ENCODE measurements at regions not wholly inside any gene's neighbourhood (a gene's known extent, or its start where the extent isn't known, plus 50 kb on each side); places are given as distances from the start of the nearest gene placed in this dataset.

DNA sequence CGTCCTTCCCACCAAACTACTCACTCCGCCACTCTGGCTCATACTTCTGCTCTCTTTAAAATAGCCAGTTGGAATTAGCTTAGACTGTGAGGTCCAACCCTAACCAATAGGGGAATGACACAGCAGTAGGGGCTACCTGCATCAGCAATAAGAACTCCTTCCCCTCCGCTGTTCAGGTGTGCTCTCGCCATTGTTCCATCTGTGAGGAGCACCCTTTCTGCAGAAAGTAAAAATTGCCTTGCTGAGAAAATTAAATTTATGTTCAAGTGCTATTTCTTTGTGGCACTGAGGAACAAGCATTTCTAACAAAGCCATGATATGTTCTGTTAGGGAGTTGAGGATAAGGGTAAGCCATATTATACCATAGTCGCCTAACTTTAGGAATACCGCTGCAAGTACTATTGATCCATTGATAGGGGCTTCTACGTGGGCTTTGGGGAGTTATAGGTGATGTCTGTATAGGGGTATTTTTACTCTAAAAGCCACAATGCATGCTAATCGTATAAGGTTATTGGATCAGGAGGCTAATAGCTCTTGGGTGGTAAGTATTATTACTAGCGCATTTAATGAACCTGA, 1269.5 kb downstream of the TYW1 start:
- no peak for DNase-seq

DNA sequence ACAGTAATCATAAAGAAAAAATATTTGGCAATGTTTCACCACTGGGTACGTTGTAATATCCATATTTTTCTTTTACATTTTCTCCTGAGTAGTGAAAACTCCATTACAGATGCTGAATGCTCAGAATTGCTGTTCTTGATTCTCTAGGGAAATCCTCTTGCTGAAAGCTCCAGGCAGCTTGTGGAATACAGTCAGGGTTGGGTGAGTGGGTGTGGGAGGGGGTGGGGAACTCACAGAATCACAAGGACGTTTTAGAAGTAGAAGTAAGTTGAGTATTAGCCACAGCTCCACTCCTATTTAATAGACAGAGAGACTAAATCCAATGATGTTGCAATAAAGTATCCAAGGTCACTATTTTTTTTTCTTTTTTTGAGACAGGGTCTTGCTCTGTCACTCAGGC, 1270.9 kb downstream of the TYW1 start:
- no peak for DNase-seq

DNA sequence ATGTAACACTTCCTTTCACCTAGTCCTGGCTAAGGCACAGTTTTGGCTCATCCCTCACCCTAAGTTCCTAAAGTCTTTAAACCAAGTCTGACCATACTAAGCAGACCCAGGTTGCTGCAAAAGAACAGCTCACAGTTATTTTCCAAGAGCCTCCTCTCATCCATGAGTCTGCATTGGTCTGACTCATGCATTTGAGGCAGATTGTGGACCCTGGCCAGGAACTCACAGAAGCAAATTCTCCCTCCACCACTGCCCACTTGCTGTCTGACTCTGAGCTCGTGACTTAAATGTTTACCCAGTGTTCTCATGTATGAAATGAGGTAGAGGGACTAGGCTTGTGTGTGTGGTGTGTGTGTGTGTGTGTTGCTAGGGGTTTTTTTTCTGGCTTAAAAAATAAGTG, 1272.8 kb downstream of the TYW1 start:
- peak; percentile 95 for DNase-seq

DNA sequence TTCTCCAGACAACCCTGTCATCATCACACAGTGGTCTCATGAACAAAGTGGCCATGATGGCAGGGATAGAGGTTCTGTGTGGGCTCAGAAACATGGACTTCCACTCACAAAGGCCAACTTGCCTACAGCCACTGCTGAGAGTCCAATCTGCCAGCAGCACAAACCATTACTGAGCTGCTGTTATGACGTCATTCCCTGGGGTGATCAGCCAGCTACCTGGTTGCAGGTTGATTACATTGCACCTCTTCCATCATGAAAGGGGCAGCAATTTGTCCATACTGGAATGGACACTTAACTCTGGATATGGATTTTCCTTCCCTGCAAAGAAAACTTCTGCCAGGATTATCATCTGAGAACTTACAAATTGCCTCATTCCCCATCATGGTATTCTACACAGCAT, 1275.9 kb downstream of the TYW1 start:
- DNase-seq, result no peak

DNA sequence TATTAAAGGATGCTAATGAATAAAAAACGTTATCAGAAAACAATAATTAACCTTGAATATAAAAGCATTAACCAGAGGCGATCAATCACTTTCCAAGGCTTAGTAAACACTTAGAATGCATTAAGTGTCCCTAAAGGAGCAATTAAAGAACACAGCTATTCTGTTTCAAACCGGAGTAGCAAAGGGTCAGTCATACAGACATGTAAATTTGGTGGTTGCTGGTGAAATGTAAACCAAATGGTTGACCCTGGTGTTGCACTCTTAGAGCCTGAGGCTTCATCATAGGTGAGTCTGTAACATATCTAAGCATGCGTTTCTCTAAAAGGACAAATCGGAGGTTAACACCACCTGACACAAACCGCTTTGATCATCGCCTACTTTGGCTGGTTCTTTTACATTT, 1280.1 kb downstream of the TYW1 start:
- no peak for DNase-seq

DNA sequence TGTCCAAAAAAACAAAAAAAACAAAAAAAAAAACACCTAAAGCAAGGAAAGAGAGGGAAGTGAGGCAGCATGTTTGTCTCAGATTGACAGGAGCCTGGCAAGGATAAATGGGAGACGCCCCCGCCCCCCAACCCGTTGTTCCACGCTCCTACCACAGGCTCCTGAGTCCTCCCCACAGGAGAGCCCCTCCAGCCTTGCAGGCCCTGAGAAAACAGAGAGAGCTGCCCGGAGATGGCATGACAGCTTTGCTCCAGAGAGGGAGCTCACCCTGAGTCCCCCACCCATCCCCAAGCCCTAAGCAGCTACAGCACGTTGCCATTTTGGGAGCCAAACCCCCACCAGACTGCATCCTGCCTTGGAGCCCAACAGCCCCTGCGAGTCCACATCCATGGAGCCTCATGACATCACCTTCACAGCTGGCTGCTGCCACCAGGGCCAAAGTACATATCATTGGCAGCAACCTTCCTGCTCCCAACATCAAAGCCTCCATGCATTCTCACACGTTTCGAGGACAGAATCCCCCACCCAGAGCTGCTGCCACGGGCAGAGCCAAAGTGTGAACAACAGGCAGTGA, 1283.3 kb downstream of the TYW1 start:
- no peak for DNase-seq

DNA sequence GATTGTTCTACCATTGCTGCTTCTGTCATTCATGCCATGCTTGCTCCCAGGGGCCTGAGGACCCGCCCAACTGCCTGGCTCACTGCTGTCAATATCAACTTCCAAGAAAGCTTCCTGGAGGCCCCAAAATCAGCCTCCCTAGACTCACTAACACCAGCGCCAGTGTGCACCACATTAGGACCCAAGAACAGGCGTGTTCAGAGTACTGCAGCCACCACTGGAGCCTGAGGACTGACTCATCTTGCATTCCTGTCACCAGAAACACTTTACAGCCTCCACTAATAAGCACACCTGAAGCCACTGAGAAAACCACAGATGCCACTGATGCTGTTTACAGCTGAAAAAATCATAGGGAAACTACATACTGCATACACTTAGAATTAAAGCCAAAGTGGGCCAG, 1284.3 kb downstream of the TYW1 start:
- no peak for DNase-seq

DNA sequence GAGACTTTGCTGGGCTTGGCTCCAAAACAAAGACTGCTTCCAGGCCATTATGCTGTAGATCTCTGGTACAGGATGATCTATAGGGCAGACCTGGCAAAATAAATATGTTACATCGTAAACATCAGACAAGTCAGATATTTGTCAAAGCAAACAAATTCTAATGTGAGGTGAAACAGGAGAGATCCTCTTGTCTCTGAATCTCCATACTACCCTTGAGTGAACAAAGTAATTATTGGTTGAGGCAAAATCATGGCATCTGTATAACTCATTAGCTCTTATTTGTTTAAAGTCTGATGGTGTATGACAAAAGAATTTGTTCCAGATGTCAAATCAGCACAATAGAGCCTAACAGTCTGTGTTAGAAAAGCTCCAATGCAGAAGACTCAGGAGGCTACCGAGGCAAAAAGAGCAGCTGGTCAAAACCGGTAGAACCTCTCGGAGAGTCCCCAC, 1291.5 kb downstream of the TYW1 start:
- no peak for DNase-seq

DNA sequence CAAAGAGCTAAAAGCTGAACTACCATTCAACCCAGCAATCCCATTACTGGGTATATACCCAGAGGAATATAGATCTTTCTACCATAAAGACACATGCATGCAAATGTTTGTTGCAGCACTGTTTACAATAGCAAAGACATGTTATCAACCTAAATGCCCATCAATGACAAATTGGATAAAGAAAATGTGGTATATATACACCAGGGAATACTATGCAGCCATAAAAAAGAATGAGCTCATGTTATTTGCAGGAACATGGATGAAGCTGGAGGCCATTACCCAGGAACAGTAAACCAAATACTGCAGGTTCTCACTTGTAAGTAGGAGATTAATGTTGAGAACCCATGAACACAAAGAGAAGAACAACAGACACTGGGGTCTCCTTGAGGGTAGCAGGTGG, 1295.1 kb downstream of the TYW1 start:
- no peak for DNase-seq

DNA sequence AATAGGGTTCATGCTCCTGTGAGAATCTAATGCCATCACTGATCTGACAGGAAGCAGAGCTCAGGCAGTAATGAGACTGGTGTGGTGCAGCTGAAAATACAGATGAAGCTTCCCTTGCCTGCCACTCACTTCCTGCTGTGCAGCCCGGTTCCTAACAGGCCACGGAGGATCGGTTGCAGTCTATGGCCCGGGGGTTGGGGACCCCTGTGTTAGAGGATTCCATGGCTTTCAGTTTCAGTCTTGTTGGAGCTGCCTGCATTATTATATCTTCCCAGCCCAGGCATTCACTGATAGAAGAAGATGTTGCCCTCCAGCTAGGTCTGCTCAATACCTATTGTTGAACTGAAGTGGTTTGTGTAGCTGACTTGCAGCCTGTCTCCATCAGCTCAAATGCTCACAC, 1298.8 kb downstream of the TYW1 start:
- no peak for DNase-seq

DNA sequence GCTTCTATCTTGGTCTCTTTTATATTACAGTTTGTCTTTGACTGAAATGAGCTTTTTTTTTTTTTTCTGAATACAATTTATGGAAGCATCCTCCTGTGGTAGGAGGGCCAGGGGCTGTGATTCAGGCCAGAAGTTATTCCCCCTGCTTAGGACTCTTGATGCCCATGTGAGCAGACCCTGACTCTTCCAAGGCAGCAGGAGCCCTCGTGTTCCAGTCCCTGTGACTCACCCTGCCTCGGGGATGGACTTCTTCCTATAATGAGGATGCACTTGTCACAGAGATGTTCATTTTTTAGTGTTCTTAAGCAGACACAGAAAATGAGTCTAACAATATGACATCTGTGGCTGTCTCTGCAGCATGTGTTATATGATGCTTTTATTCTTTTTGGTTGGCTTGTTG, 1293.7 kb upstream of the AUTS2 start:
- no peak for DNase-seq

DNA sequence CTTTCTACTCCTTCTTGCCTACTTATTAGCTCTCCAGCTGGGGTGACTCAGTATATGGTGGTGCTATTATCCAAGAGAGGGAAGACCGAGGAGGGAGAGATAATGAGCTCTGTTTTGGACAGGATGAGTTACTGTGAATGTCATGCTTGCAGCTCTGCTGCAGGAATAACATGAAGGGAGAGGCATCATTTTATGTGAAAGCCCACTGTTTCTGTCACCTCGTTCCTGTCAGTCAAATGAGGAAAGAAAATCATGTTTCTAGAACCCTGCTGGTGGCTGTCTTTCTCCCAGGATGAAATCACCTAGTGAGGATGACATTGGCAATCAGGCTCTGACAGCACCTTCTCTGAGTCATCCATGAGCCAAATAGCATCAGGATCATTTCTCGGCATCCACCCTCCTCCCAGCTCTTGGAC, 1291.6 kb upstream of the AUTS2 start:
- DNase-seq, result peak; percentile 35

DNA sequence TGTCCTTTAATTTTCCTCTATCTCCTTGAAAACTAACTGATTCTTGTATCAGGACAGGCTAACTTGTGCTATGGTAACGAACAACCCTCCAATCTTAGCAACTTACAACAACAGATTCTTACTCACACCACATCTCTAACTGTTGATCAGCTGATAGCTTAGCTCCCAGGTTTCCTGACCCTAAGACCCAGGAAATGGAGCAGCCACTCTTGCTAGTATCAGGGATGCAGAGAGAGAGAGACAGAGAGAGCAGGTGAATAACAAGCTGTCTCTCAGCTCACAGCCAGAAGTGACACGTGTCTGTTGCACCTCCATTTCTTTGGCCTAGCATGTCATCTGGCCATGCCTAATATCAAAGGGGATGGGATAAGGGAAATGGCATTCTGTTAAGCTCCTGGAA, 1289.0 kb upstream of the AUTS2 start:
- no peak for DNase-seq

DNA sequence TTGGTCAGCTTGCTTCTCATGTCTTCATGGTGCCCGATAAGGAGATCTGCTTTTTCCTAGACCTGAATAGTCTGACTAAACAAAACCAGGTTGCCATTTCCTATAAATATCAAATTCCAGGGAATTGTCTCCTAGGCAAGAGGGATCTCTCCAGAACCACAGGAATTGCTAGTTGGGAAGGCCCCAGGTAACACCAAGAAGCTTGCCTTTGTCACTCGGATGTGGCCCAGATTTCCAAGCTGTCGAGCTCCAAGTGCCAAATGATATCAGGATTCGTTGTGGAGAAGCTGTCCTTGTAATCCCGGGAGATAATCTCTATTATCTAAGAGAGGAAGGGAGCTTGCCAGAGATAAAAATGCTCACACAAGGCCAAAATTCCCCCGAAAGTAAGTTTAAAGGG, 1288.5 kb upstream of the AUTS2 start:
- DNase-seq, result no peak

DNA sequence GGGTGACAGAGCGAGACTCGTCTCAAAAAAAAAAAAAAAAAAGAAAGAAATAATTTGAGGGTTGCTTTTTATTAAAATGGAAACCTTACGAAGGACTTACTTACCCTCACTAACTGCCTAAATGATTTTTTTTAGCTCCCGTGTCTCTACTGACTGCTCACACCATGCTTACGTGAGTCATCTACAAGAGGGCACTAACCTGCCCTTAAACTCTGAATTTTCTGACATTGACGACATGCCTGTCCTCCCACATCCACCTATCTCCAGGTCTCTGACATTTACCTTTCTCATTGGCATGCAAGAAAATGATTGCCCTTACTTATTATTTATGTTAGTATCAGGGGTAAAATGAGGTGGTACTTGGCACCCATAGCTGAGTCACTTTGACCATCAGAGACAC, 1286.3 kb upstream of the AUTS2 start:
- peak; percentile 56 for DNase-seq

DNA sequence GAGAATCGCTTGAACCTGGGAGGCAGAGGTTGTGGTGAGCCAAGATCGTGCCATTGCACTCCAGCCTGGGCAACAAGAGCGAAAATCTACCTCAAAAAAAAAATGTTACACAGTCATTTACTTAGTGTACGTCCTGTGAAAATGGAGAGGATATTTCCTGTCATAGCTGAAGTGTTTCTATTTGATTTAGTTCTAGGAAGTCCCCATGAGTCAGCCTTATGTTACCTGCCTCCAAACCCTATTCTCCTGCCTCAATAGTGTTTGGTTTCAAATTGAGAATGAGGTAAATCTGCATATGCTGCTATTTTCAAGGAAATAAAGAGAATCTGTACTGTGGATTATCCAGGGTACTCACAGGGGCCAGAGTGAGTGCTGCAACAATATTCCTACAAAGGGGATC, 1284.5 kb upstream of the AUTS2 start:
- no peak for DNase-seq

DNA sequence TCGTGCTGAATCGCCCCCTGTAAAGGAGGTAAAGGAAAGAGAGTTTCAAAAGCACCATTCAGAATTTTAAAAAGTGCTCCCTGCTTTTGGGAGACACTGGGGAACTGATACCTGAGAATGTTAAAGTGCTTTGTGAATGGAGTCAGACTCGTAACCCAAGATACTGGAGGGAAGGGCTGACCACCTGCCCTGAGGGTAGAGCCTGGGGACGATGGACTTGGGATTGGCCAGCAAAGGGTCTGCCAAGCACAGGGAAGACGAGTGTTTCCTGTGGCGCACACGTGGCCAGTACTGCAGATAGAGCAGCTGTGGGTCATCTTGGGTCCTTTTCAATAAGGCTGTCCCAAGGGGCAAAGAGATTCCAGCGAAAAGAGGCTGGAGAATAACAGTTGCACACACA, 1284.1 kb upstream of the AUTS2 start:
- no peak for DNase-seq

DNA sequence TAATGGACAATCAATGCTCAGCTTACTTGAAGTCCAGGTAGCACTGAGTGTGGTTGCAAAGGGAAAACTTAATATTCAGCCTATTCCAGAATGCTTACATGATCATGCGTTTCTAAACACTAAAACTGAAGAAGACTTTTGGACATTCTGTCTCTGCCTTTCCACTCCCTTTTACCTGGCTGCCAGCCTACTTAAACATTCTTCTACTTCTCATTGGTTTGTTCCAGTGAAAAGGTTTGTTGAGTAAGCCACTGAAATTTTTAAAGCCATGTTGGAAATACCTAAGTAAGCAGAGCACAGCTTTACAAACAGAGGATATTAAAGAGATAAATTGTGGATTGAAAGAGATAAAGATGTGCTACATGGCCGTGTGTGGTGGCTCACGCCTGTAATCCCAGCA, 1280.8 kb upstream of the AUTS2 start:
- DNase-seq, result no peak

DNA sequence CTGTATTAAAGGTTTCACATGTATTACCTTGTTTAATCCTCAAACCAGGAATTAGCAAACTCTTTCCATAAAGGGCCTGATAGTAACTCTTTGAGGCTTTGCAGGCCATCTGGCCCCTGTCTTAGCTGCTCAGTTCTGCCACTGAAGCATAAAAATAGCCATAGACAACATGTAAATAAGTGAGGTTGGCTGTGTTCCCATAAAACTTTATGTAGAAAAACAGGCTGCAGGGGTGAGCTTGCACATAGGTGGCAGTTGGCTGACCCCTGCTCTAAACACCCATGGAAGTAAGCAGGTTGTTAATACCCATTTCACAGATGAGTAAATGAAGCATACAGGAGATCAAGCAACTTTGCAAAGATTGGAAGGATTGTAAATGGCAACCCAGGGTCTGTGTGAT, 1279.2 kb upstream of the AUTS2 start:
- DNase-seq, result no peak

DNA sequence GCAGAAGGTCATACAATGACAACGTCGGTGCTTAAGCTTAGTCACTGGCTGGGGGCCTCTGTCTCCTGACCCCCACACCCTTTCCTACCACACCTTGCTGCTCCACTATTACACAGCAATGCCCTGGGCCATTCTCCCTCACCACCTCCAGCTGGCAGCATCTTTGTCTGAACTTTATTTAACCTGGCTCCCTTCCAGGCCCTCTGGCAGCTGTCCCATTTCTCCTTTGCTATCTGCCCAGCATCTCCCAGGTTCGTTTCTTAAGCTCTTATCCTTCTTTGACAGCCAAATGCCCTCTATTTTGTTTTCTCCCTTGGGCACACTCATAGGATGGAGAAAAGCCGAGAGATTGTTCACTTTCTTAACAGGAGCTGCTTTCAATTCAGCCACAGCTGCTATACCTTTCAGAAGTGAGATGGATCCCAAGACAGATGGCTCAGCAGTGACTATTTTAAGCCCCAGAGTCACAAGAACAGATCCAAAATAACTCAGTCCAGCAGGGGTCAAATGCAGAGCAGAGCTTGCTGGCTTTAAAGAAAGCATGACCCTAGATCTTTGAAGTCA, 1277.1 kb upstream of the AUTS2 start:
- DNase-seq, result peak; percentile 55

DNA sequence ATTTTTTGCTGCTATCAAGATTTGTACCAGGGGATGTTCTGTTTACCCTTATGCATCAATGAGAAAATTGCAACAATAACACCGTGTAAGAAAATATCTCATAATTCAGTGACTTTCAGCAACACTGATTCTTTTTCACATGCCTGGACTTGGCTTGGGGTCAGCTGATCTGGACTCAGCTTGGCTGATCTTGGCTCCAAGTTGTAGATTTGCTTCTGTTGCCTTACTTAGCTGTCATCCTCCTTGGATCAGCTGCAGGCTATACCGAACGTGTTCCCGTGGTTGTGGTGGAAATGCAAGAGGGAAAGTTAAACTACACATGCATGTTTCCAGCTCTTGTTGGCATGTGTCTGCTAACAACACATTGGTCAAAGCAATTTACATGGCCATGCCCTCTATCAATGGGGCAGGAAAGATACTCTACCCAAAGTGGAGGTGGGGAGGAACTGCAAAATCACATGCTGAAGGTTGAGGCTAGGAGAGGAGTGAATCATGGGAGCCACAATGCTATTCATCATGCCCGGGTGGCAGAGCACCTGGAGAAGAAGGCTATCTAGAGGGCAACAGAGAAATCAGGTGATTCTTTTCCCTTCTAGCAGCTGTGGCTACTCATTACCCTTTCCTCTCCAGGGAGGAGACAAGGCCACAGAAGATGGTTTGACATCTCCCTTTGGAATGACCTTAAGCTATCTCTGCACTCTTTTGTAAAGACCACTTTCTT, 1276.3 kb upstream of the AUTS2 start:
- DNase-seq, result no peak

DNA sequence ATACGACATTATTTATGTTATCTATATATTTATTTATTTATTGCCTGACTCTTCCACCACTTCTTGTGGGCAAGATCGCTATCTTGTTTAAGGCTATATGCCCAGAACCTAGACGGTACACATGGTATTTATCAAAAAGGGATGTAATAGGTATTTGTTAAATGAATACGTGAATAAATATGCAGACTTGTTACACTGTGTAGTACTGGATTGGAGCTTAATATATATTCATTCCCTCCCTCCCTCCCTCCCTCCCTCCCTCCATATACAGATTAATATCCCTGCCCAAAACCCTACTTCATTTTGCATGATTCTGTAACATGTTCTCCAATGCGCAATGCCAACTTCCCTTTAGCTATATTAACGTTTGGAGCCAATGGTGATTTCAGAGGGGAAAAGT, 1273.7 kb upstream of the AUTS2 start:
- no peak for DNase-seq

DNA sequence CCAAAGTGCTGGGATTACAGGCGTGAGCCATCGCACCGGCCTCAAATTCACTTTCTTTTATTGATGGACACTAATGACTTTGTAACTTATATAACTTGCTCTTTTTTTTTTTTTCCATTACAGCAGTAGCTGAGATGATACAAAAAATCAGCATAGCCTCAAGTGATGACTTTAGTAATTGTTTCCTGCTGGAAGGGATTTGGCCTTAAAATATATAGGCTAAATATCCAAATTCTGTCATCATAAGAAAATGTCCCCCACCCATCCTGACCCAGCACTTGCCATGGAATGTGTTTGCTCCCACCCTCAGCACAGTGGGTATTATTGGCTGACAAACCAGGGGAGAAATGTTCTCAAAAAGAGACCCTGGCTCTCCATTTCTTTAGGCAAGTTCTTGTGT, 1264.1 kb upstream of the AUTS2 start:
- DNase-seq, result no peak

DNA sequence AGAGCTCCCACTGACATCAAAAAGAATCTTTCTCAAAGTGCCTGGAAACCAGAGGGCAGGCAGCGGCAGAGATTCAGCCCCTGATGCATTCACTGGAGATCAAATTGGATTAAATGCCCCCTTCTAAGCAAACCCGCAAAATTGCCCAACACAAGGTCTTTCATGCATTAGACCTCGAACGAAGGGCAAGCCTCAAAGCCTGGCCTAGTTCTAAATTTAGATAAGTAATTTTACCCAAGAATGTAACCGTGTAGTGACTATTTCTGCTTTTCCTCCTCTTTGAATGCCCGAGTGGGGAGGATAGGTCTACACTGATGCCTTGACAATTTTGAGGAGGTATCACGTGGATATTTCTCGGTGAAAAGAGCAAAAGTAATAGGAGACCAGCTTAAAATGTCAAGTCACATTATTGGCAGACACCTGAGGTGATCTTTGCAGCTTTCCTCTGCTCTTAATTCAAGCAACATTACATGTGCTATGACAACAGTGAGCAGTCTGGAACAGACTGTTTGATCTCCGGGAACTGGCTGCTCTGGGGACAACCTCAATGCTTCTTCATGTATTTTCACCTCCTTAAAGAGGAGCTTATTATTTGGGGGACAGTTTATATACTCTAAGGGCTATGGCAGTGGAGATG, 1263.5 kb upstream of the AUTS2 start:
- DNase-seq, result no peak

Data from NCI-H226 (cell line).